ENCODE measurements at regions not wholly inside any gene's neighbourhood (a gene's known extent, or its start where the extent isn't known, plus 50 kb on each side); places are given as distances from the start of the nearest gene placed in this dataset.

DNA sequence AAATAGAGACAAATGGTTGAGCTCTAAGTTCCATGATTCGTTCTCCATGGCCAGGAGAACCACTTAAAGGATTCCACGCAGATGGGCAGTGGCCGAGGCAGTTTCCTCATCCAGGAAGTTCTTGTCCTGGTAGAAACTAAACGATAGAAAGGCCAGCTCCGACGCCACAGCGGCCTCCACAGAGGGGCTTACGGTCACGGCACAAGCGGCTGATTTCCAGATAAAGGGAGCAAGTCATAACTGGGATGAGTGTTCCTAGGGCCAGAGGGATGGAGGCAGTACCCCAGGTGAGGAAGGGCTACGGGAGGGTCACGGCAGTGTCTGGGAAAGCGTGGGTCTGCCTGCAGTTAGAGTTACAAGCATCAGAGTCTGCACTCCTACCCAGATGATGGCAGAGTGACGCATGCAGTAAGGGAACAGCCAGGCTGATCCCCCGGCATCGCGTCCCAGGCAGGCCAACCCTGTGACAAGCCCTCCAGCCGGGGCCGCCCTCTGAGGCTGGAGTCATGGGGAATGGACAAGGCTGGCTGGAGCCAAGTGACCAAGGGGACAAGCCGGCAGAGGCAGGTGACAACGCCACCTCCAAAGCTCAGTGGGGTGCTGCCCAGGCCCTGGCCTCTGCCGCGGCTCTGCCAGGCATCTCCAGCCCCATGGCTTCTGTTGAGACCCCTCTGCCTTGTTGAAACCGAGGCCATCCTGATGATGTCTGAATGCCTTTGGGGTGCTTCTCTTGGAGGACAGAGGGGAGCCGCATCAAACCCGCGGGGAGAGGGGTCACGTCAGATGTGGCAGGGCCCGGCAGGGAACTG is 475.1 kb downstream of the BRD1 start:
- TF ChIP-seq POLR2AphosphoS5 (IDR thresholded peaks at IDR 0.05; ENCODE audit: borderline replicate concordance, low read depth, low read length) (no peak), FOXP2 (optimal IDR thresholded peaks at IDR 0.05; ENCODE audit: control extremely low read depth, extremely low read length, insufficient read depth) (no peak)
